ENCODE measurements at regions not wholly inside any gene's neighbourhood (a gene's known extent, or its start where the extent isn't known, plus 50 kb on each side); places are given as distances from the start of the nearest gene placed in this dataset.

DNA sequence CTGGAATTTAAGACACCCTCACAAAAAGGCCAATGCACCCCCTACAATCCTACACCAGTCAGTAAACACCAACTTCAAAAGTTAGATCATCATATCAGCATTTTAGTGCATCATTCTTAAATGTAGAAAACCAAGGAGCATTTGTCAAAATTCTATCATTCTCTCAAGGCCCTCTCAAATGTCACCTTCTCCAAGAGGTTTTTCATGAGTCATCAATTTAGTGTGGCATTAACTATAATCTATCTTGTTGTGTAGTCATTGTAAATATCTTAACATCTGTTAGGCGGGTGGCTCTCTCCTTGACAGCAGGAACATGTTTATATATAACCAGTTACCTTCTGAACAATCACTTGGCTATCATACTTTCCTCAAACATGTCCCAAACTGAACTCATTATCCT lies 62.1 kb upstream of the G2E3 start:
- TF ChIP-seq, protein P1, sequence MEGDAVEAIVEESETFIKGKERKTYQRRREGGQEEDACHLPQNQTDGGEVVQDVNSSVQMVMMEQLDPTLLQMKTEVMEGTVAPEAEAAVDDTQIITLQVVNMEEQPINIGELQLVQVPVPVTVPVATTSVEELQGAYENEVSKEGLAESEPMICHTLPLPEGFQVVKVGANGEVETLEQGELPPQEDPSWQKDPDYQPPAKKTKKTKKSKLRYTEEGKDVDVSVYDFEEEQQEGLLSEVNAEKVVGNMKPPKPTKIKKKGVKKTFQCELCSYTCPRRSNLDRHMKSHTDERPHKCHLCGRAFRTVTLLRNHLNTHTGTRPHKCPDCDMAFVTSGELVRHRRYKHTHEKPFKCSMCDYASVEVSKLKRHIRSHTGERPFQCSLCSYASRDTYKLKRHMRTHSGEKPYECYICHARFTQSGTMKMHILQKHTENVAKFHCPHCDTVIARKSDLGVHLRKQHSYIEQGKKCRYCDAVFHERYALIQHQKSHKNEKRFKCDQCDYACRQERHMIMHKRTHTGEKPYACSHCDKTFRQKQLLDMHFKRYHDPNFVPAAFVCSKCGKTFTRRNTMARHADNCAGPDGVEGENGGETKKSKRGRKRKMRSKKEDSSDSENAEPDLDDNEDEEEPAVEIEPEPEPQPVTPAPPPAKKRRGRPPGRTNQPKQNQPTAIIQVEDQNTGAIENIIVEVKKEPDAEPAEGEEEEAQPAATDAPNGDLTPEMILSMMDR (IDR thresholded peaks at IDR 0.05), result no peak
- TF ChIP-seq JUND (IDR thresholded peaks at IDR 0.05), result no peak
- no peak for TF ChIP-seq RFX5 (IDR thresholded peaks at IDR 0.05; ENCODE audit: low read length)
- TF ChIP-seq ZBTB33 (IDR thresholded peaks at IDR 0.05; ENCODE audit: borderline replicate concordance, low read depth), result no peak
- TF ChIP-seq, protein P2, sequence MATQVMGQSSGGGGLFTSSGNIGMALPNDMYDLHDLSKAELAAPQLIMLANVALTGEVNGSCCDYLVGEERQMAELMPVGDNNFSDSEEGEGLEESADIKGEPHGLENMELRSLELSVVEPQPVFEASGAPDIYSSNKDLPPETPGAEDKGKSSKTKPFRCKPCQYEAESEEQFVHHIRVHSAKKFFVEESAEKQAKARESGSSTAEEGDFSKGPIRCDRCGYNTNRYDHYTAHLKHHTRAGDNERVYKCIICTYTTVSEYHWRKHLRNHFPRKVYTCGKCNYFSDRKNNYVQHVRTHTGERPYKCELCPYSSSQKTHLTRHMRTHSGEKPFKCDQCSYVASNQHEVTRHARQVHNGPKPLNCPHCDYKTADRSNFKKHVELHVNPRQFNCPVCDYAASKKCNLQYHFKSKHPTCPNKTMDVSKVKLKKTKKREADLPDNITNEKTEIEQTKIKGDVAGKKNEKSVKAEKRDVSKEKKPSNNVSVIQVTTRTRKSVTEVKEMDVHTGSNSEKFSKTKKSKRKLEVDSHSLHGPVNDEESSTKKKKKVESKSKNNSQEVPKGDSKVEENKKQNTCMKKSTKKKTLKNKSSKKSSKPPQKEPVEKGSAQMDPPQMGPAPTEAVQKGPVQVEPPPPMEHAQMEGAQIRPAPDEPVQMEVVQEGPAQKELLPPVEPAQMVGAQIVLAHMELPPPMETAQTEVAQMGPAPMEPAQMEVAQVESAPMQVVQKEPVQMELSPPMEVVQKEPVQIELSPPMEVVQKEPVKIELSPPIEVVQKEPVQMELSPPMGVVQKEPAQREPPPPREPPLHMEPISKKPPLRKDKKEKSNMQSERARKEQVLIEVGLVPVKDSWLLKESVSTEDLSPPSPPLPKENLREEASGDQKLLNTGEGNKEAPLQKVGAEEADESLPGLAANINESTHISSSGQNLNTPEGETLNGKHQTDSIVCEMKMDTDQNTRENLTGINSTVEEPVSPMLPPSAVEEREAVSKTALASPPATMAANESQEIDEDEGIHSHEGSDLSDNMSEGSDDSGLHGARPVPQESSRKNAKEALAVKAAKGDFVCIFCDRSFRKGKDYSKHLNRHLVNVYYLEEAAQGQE (IDR thresholded peaks at IDR 0.05; ENCODE audit: low read depth, low read length), result no peak
- no peak for TF ChIP-seq GATA2 (CRISPR knock-in tag; IDR thresholded peaks at IDR 0.05)
- no peak for TF ChIP-seq POLR2AphosphoS5 (IDR thresholded peaks at IDR 0.05; ENCODE audit: low read depth, low read length)
- no peak for TF ChIP-seq NFIC (IDR thresholded peaks at IDR 0.05; ENCODE audit: borderline replicate concordance)
- no peak for TF ChIP-seq SMC3 (IDR thresholded peaks at IDR 0.05; ENCODE audit: low read depth, low read length)
- TF ChIP-seq, protein P3, sequence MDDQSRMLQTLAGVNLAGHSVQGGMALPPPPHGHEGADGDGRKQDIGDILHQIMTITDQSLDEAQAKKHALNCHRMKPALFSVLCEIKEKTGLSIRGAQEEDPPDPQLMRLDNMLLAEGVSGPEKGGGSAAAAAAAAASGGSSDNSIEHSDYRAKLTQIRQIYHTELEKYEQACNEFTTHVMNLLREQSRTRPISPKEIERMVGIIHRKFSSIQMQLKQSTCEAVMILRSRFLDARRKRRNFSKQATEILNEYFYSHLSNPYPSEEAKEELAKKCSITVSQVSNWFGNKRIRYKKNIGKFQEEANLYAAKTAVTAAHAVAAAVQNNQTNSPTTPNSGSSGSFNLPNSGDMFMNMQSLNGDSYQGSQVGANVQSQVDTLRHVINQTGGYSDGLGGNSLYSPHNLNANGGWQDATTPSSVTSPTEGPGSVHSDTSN (IDR thresholded peaks at IDR 0.05), result no peak
- TF ChIP-seq, protein P4, sequence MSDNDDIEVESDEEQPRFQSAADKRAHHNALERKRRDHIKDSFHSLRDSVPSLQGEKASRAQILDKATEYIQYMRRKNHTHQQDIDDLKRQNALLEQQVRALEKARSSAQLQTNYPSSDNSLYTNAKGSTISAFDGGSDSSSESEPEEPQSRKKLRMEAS (IDR thresholded peaks at IDR 0.05; ENCODE audit: low read depth), result no peak
- TF ChIP-seq EP300 (IDR thresholded peaks at IDR 0.05; ENCODE audit: borderline replicate concordance in 1 of 2, low read depth in 1 of 2, low read length in 1 of 2), result no peak
- TF ChIP-seq FOXJ3 (CRISPR knock-in tag; IDR thresholded peaks at IDR 0.05), result no peak
- TF ChIP-seq SIN3A (IDR thresholded peaks at IDR 0.05; ENCODE audit: borderline replicate concordance, low read depth, low read length), result no peak

Measured in SK-N-SH (cell line).